GM18867 (cell line): ENCODE measurements at regions not wholly inside any gene's neighbourhood (a gene's known extent, or its start where the extent isn't known, plus 50 kb on each side); places are given as distances from the start of the nearest gene placed in this dataset.

Experiments
- ATAC-seq: cut with Tn5 transposase; IDR thresholded peaks from one replicate; pipeline ENCODE4 v1.9.1; 2021; ENCODE audit warnings: mild to moderate bottlenecking, moderate library complexity; ENCODE audit not compliant: unreplicated experiment

- ATAC-seq = no peak
These were observed 661.7 kb downstream of the VRK1 start for GRCh38 chr14:97458661-97459579.

- ATAC-seq = no peak
These were observed 664.9 kb downstream of the VRK1 start for GRCh38 chr14:97462081-97462480.

DNA sequence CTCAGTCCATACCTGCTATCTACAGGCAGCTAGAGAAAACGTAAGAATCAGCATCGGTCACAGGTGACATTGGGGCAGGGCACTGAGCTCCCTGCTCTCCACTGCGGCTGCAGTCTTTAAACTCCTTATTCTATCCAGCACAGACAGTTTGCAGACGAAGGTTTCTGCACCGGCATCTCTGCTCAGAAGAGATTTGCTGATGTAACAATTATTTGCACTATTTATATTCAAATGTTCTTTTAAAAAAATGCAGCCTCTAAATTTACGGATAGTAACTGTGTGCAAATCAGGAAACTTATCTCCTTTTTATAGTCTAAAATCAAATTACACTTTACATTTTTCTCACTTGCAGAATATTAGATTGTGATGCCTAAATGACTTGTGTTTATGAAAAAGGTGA is 671.0 kb downstream of the VRK1 start:
- ATAC-seq = no peak

- ATAC-seq = no peak
These were observed 680.2 kb downstream of the VRK1 start for GRCh38 chr14:97477353-97477752.

GRCh38 chr14:97485201-97485600 is 688.0 kb downstream of the VRK1 start:
- no peak for ATAC-seq

DNA sequence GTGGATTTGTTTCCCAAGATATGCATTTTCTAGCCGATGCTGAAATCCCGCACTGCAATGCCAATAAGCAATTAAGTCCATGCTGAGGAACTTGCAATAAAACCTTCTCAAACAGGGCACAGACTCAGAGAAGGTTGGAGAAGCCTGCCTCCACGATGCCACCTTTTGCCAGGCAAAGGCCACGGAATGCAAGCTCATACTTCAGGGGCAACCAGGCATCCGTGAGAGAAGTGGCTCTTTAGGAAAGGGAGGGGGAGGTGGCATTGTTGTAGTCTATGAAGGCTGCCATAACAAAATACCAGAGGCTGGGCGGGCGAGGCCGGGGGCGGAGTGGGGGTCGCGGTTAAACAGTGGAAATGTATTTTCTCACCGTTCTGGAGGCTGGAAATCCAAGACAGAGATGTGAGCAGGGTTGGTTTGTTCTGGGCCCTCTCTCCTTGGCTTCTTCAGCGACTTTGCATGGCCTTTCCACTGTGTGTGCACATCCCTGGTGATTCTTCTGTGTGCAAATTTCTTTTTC is 689.5 kb downstream of the VRK1 start:
- no peak for ATAC-seq

DNA sequence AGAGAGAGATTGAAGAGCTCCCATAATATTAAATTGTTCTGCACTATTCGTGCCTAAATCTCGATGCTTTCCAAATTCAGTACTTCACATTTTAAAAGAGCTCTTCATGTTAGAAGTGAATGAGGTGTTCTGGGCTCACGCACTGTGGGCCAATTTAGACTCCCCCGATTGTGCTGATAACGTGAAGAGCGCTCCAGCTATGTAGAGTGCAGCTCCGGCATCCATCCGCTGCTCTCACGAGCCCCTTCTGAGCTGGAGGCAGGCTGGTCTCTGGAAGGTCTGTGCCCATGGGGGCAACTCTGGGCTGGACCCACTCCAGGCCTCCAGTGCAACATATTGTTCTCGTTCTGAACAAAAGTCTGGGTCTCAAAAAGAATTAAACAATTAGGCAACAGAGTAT is 692.6 kb downstream of the VRK1 start:
- no peak for ATAC-seq

DNA sequence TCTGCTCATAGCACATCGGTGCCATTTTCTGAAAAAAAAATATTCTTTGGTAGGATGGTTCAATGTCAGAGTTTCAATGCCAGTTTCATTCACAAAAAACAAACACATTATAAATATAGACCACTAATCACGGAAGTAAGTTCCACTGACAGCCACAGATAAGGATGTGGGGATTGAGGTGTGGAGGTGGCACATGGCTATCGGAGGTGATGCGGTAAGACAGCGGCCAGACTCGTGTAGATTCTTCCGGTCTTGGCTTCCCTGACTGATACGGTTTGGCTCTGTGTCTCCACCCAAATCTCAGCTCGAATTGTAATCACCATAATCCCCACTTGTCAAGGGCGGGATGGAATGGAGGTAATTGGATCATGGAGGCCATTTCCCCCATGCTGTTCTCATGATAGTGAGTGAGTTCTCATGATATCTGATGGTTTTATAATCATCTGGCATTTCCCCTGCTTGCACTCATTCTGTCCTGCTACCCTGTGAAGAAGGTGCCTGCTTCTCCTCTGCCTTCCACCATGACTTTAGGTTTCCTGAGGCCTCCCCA is 693.4 kb downstream of the VRK1 start:
- no peak for ATAC-seq

- ATAC-seq = no peak
These were observed 694.5 kb downstream of the VRK1 start for GRCh38 chr14:97491697-97492096.

DNA sequence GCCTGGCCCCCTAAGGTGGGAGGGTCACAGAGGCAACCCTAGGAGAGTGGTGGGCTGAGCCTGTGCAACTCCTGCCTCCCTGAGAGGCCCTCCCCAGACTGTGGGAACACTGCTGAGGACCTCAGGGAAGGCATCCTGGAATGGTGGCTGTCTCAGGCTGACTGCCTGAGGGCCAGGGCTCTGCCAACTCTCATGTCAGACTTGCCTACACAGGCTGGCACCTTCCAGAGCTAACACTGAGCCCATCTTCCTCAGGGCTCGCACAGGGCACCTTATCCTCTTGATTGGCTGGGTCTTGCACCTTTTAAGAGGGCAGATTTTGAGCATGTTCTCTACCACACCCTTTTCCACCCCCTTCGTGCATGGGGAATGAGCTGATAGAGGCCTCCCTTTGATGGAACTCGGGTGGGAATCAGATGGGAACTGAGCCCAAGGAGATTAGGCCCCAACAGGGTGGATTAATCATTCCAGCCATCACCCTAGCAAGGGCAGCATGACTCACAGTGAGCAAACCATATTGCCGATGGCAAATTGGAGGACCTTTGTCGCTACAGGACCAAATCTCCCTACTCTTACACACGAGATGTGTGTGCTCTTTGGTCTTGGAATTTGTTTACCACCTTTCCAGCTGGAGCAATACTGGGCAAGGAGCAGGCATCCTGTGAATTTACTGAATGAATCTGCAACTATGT is 702.8 kb downstream of the VRK1 start:
- no peak for ATAC-seq

DNA sequence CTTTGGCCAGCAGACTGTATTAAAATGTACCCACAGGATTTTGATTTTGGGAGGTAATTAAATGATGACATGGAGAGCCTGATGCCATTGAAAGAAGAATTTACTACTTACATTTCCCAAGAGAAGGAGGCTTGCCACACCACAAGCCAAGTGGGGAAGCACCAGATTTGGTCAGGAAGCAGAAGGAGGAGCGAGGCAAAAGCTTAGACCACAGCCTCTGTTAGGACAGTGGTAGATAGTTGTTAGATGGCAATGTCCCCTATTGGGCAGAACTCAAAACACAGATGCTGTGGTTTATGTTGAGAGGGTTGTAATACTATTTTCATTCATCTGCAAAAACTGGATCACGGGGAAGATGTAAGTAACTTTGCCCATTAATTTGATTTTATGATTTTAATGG is 709.4 kb downstream of the VRK1 start:
- no peak for ATAC-seq

DNA sequence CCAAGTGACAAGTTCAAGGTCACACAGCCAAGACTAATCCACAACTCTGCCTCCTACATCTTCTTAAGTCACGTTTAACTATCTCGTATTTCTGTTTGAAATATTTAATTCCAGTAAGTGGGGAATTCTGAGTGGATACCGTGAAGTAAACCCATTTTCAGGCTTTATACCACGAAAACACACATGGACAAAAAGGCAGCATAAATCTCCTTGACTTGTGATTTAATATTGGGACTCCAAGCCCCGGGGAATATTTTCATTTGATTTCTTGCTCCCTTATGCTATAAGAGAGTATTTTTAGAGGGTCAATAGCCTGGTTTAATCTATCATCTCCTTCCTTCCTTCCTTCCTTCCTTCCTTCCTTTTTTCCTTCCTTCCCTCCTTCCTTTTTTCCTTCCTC is 716.7 kb downstream of the VRK1 start:
- no peak for ATAC-seq

DNA sequence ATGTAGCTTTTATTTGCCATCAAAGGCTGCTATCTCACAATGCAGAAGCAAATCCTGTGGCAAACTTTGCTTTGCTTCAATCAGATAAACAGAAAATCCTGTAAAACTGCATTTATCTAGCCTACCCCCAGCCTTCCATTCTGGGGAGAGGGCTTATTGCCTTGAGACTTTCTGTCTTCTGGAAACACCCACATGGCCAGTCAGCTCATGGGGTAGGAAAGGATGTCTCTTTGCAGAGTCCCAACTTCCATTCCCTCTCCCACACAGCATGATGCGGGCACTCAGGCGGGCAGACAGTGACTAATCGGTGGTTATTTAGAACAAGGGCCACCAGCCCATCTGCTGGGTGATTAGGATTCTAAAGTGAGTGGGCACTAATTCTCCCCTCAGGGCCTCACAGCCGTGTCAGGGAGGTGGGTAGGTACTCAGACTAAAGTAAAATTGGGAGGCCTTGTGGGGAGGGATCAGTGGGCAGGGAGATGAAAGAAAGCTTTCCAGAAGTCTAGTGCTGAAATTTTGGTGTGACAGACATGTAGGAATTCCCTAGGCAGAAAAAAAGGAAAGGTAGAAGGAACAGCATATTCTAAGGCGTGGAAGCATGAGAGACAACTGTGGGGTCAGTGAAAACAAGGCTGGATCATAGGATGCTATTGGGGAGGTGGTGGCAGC is 720.5 kb downstream of the VRK1 start:
- ATAC-seq = no peak

DNA sequence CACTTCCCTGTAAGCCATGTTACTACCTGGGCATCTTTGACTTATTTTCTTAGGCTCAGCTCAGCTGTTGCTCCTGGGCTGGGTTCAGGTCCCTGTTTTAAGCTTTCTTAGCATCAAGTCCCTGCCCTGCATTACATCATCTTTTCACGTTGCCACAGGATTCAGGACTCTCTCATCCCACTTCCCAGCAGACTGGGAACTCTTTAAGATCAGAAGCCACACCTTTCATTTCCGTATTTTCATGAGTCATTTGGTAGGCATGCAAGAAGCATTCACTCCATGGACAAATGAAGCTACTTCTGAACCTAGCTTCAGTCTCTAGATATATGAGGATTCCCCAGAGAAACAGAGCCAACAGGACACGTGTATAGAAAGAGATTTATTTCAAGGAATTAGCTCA is 726.8 kb downstream of the VRK1 start:
- ATAC-seq = no peak

DNA sequence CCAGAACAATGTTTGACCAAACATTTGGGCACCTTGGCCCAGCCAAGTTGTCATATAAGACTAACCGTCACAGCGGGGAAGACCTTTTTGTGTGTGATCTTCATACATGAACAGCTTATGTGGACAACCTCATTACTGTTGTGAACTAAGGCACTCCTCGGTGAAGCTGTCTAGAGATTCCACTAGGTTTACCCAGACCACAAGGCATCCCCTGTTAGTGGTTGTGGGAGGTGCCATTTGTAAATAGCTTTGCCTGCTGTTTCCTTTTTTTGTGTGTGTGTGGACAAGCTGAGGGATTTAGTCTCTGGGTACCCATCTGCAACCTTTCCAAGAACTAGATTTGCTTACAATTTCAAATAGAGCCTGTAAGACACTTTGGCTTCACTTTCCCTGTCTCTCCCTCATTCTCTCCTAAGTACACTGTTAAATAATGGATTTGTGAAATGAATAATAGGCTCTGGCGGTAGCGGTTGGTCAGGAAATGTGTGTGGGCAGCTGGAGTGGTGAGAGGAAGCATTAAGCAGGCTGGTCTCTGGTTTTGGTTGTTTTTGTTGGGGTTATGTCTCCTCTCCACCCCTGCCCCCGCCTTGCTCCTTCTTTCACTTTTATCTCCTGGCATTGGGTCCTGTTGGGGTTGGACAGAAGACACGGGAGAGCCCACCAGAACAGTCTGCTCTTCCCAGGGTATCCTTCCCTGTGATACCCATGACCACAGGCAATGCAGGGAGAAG is 727.6 kb downstream of the VRK1 start:
- no peak for ATAC-seq

GRCh38 chr14:97527993-97528392 is 730.8 kb downstream of the VRK1 start:
- ATAC-seq = no peak

GRCh38 chr14:97532052-97532451 is 734.9 kb downstream of the VRK1 start:
- ATAC-seq = no peak

DNA sequence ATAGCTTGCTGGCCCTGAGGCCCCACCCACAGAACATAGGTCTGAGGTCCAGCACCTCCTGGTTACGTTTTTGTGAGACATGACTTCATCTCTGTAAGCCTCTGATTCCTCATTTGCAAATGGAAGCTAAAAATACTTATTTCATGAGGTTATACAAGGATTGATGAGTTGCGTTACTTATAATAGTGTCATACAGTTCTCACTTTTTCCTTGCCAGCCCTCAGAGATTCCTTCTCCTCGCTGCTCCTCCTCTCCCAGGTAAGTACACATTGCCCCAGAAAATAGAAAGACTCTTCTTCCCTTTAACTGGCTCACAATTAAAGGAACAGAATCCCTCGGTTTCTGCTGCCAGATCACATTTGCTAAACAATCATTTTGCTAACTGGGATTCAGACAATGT is 739.2 kb downstream of the VRK1 start:
- ATAC-seq = no peak

GRCh38 chr14:97538749-97539410 is 741.7 kb downstream of the VRK1 start:
- no peak for ATAC-seq

DNA sequence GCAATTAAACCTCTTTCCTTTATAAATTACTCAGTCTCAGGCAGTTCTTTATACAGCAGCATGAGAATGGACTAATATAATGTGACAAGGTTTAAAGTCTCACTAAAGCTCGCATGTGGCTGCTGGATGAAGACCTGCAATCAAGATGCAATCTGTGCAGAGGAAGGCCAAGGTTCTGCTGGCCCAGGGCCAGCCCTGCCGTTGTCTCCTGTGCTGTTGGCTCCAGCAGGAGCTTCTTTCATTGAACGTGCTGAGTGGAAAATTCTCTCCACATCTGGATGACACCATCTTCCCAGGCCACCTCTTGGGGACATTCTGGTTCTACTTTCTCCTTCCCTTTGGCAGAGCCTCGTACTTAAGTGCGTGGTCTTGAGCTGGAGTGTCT is 742.2 kb downstream of the VRK1 start:
- ATAC-seq = no peak
